Stimulated activated CD4-positive, alpha-beta T cell treated with anti-CD3 and anti-CD28 coated beads, Interleukin-15, amount 100 ng/mL, for 48 hours (primary cell): ENCODE measurements at regions not wholly inside any gene's neighbourhood (a gene's known extent, or its start where the extent isn't known, plus 50 kb on each side); places are given as distances from the start of the nearest gene placed in this dataset.
"Not testable (repeated sequence)": the region's sequence is repeated elsewhere in the genome, so short reads cannot be mapped to it uniquely, and the experiment has no call there.

Experiments used
- DNase-seq, 2 donors: peaks; one replicate each; pipeline ENCODE4 v3.0.0-alpha.2; 2020; ENCODE audit warnings: low read depth in 2 of 2

DNA sequence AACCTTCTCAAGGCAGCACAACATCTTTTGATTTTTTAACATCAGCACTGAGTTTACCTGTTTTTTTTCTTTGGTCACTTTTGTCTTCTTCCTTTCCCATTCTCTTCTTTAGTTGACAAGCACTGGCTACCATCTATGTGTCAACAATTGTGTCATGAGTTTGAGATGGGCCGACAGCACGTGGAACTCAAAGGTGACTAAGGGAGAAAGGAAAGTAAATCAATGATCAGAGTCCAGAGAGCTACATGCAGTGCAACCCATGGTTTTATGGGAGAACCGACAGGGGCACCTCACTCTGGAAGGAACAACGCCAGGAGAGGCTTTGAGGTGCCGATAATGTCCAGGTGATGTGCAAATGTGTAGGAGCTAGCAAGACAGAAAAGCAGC lies 755.5 kb downstream of the RNF144A start:
- DNase-seq = no peak

- DNase-seq = no peak
Observed at GRCh38 chr2:7673101-7673500, 755.9 kb downstream of the RNF144A start.

GRCh38 chr2:7673853-7674252 lies 756.6 kb downstream of the RNF144A start:
- no peak for DNase-seq

DNA sequence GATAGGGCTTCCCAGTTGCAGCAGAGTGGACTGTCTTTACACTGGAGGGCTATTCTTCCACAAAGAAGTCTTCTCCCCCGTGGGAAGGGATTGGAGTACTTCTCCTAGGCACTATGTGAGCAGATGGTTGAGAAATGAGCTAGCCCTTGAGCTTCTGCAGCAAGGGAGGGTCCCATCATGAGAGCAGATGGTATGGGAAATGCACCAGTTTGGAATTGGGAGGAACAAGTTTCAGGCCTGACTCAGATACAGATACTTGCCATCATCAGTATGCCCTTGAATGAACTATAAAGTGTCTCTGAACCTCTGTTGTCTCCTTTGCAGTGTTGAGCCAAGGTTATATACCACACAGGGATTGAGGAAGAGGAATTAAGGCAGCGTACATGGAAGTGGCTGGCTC lies 757.4 kb downstream of the RNF144A start:
- no peak for DNase-seq

- no peak for DNase-seq
Observed at GRCh38 chr2:7676714-7677113, 759.5 kb downstream of the RNF144A start.

GRCh38 chr2:7681881-7682461 lies 764.8 kb downstream of the RNF144A start:
- no peak for DNase-seq

DNA sequence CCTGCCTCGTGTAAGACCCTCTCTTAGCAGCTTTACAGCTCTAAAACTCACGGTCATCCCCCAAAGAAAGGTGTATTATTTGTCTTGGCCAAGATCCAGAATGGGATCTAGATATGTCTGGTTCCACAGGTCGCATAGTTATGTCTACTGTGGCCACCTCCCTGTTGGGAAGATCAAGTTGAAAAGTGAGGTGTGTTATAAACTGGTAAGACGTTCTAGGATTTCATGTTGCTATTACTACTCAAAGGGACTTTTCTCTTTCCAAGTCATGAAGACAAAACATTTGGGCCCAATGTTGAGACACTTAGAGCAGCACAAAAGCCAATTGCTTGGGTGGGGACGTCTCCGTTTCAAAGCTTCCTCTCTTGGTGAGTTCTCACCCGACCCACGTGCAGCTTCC lies 766.0 kb downstream of the RNF144A start:
- no peak for DNase-seq

- DNase-seq = no peak
Observed at GRCh38 chr2:7683708-7684107, 766.5 kb downstream of the RNF144A start.

DNA sequence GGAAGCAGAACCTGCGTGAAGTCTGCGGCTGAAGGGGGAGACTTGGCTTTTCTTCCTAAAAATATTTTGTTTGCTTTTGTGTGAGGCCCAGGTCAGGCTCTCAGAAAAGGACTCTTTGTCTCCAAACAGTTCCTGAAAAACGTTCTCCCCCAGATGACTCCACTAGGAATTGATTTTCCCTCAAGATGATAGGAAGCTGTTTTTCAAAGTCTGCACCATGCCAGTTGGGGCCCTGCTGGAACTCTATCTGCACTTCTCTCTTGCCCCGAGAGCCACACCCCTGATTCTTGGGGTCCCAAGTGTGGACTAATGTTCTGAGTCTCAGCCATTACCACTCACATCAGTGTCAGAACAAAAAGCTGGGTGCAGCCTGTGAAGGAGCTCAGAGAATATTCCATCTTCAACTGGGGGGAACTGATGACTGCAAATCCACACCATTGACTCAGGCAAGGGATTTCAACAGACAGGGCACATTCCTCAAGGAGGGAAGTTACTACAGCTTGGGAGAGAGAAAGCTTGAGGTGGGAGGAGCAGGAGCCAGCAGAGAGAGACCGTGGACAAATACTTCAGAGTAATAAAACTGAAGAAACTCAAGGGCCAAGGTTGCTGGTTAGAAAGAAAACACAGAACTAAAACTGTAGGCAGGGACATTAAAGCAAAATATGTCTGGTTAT lies 768.3 kb downstream of the RNF144A start:
- no peak for DNase-seq

DNA sequence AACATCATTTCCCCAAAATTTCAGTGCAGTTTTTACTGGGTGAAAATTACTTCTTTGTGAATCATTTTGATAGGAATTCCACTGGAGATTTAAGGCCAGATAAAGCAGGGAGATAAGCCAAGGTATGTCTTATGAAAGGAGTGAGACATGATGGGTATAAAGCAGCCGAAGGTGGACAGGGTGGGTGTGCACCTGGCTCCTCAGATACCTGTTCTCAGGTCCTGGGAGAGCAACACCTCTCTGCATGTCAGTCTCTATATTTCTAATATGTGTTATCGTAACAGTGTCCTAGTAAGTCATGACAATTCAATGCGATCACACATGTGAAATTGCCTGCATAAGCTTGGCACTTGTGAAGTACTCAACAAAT lies 768.8 kb downstream of the RNF144A start:
- DNase-seq = no peak

DNA sequence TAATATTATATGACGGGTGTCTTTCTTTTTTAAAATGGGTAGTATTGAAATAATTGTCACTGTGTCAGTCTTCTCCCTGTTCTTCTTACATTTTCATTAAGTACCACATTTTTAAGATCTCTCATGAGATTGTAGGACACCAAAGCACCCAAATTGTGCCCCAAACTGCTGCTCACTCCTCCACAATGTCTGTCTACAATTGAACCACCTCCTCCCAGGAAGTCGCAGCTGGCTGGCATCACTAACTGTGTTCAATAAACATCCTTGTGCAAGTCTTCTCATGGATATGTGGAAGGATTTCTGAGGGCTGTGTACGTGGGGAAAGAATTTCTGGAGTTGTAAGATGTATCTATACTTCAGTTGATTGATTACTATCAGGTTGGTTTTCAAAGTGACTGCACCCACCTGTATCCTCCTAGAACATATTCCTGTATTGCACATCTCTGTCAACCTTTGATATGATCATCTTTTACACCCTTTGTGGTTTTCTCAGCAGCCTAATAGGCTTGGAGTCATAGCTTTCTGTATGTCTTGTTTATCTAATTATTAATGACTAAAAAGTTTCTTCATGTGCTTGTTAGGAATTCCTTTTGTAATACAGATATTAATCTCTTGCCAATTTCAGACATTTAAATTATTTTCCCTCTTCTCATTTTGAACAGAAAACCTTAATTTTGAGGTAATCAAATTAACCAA lies 774.9 kb downstream of the RNF144A start:
- no peak for DNase-seq

DNA sequence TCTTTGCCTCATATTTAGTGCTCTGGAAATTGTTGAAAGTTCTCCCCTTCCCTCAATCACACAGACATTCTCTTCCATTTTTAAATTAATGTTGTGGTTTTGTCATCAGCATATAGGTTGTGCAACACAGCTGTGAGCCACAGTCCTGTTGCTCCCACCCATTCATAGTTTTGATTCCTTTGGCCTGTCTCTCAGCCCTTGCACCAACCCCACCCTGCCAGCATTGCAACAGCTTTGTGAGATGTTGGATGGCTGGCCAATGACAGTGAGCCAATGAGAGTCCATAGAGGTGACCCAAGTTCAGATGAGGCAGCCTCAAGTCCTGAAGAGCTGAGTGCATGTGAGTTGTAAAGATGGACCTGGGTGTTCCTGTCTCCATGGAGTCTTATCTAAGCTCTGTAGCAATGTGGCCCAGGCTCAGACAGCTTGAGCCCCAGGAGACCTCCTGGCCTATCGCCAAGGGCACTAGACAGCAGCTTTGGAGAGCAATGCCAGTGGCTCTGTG lies 775.5 kb downstream of the RNF144A start:
- DNase-seq = no peak

DNA sequence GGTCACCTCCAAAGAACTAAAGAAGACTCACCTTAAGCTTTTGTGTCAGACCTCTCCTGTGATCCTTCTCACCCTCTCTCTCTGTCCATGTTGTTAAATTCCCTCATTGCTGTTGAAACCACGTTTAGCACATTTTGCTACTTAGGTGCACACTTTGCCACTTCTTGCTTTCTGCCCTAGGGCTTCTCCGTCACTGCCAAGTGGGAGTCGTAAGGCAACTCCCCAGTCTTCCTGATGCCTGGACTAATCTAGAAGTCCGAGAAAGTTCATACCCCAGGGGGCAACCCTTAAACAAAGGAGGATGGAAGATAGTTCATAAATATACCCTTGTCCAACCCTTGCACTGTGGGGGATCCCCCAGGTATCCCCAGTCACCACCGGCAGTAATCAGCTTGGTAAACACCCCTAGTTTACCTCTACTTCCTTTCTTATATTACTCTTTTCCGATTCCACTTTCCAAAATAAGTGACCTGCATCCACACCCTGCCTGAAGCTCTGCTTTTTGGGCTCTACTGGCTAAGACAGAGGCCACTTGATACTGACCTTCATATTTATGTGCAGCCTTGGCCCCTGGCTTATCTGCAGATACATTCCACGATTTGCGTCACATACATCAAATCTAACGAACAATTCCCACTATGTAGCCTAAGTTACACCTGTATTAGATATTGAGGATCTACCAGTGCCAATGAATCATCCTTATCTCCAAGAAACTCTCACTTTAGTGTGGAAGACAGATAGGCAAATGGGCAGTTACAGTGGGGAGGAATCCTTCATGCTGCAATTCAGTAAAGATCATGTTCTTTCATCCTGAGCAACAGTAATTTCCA lies 776.2 kb downstream of the RNF144A start:
- no peak for DNase-seq

DNA sequence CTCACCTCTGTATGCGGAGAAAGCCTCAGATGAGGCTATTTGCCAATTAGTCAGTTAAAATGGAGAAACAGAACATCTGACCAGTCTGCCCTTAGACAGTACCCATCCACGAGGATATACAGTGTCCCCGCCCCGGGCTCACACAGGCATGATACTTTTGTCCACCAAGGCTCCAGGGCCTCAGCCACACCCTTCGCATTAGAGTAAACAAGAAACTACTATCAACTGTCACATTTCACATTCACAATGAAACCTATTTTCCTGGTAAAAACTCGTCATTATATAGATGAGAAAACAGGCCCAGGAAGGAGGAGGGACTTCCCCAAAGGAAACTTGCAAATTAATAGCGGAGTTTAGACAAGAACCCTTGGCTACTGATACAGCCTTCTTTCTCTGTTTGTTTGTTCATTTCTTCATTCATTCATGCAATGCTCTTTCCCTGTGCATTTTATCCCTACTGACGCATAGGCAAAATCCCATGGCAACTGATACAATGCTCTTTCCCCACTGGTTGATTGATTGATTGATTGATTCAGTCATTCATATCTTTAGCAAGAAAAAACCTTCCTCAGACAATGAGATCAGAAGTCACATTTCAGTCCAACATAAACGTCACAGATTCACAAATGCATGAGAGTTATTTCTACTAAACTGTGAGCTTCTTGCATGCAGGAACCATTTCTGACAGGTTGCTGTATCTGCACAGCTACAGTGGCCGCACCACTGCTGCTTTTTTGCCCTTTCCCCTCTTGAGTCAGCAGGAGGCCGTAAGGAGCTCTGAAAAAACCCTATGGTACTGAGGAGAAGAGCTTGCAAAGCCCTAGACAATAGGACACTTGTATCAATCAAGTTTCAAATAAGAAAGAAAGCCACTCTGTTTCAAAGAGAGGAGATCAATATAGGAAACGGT lies 777.1 kb downstream of the RNF144A start:
- no peak for DNase-seq

GRCh38 chr2:7696556-7696955 lies 779.3 kb downstream of the RNF144A start:
- DNase-seq = not testable (repeated sequence)

- no peak for DNase-seq
Observed at GRCh38 chr2:7697052-7697451, 779.8 kb downstream of the RNF144A start.

GRCh38 chr2:7701791-7702190 lies 784.6 kb downstream of the RNF144A start:
- no peak for DNase-seq

DNA sequence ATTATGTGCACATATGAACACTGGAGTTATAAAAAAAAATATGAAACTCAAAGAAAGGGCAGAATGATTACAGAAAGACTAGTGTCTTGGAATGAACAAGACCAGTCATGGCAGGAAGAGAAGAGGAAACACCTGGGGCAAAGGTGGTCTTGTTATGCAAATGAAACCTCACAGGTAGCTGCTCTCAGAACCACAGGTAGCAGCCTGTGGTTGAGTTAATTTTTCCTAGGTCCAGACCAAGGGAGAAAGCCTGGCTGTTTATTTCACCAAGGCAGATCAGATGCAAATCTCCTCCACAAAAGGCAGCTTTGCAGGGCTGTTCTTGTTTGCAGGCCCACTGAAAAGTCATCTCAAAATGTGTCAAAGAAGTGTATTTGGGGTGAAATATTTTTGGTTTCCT lies 785.8 kb downstream of the RNF144A start:
- DNase-seq = no peak

GRCh38 chr2:7703543-7704144 lies 786.4 kb downstream of the RNF144A start:
- DNase-seq = no peak

DNA sequence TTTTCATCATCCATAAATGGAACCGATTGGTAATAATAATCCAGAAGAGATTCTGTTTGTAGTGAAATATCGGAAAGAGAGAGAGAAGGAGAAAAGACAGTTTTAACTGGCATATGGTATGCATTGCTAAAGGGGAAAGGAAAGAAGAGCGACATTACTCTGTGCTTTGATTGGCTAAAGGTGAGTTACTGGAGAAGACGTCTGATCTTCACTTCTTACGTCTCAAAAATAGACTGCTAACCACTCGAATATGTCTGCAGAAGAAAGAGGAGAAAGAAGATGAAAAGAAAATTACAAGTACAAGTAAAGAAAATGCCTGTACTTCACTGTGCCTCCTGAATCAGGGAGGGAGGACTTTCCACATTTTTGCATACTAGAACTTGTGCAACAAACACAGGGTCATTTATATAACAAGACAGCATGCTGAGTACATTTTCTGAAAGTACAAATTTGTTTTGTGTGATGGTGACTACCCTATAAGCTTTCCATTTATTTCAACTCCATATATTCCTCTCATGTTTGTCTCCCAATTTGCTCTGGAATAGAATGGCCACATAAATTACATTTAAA lies 787.2 kb downstream of the RNF144A start:
- DNase-seq = no peak
